ENCODE measurements at regions not wholly inside any gene's neighbourhood (a gene's known extent, or its start where the extent isn't known, plus 50 kb on each side); places are given as distances from the start of the nearest gene placed in this dataset.

GRCh38 chr5:133773247-133774202 is 161.2 kb upstream of the FSTL4 start:
- H2AFZ ChIP-seq (ENCODE audit: low read length, unreplicated experiment) = no peak overlapping the region
- H3K4me1 ChIP-seq (ENCODE audit: control insufficient read depth, insufficient read depth, low read length, unreplicated experiment) = no peaks in the 10 kb centered on the region

GRCh38 chr5:133769842-133770241 is 157.5 kb upstream of the FSTL4 start:
- Histone ChIP-seq H3K4me1 (ENCODE audit: control insufficient read depth, insufficient read depth, low read length, unreplicated experiment) (no peaks in the 10 kb centered on the region), H3K79me2 (ENCODE audit: control insufficient read depth, insufficient read depth, low read length, unreplicated experiment) (no peaks in the 10 kb centered on the region)

More at GRCh38 chr5:133773247-133774202, 161.2 kb upstream of the FSTL4 start:
- Histone ChIP-seq H3K27me3 (ENCODE audit: insufficient read depth, low read length) (peaks cover 43% of the 10 kb centered on the region), H3K36me3 (ENCODE audit: insufficient read depth, low read length) (no peaks in the 10 kb centered on the region), H3K27ac (ENCODE audit: low read depth, low read length) (no peak overlapping the region), H3K79me2 (ENCODE audit: control insufficient read depth, insufficient read depth, low read length, unreplicated experiment) (no peaks in the 10 kb centered on the region), H3K4me3 (ENCODE audit: low read depth, low read length) (no peak overlapping the region)

GRCh38 chr5:133763744-133764143 is 151.4 kb upstream of the FSTL4 start:
- Histone ChIP-seq H3K27ac (ENCODE audit: low read depth, low read length) (no peak overlapping the region), H3K4me1 (ENCODE audit: control insufficient read depth, insufficient read depth, low read length, unreplicated experiment) (no peaks in the 10 kb centered on the region), H3K36me3 (ENCODE audit: insufficient read depth, low read length) (no peaks in the 10 kb centered on the region), H3K4me3 (ENCODE audit: low read depth, low read length) (no peak overlapping the region), H3K27me3 (ENCODE audit: insufficient read depth, low read length) (peaks cover 37% of the 10 kb centered on the region), H3K79me2 (ENCODE audit: control insufficient read depth, insufficient read depth, low read length, unreplicated experiment) (no peaks in the 10 kb centered on the region), H2AFZ (ENCODE audit: low read length, unreplicated experiment) (no peak overlapping the region)

More at GRCh38 chr5:133769842-133770241, 157.5 kb upstream of the FSTL4 start:
- no peaks in the 10 kb centered on the region for H3K36me3 ChIP-seq (ENCODE audit: insufficient read depth, low read length)
- peaks cover 29% of the 10 kb centered on the region for H3K27me3 ChIP-seq (ENCODE audit: insufficient read depth, low read length)
- no peak overlapping the region for H2AFZ ChIP-seq (ENCODE audit: low read length, unreplicated experiment)
- H3K27ac ChIP-seq (ENCODE audit: low read depth, low read length) = no peak overlapping the region
- H3K4me3 ChIP-seq (ENCODE audit: low read depth, low read length) = no peak overlapping the region

GRCh38 chr5:133761632-133762031 is 149.3 kb upstream of the FSTL4 start:
- H3K4me1 ChIP-seq (ENCODE audit: control insufficient read depth, insufficient read depth, low read length, unreplicated experiment) = no peaks in the 10 kb centered on the region
- peaks cover 57% of the 10 kb centered on the region for H3K27me3 ChIP-seq (ENCODE audit: insufficient read depth, low read length)
- no peaks in the 10 kb centered on the region for H3K36me3 ChIP-seq (ENCODE audit: insufficient read depth, low read length)
- H3K79me2 ChIP-seq (ENCODE audit: control insufficient read depth, insufficient read depth, low read length, unreplicated experiment) = no peaks in the 10 kb centered on the region
- no peak overlapping the region for H2AFZ ChIP-seq (ENCODE audit: low read length, unreplicated experiment)
- no peak overlapping the region for H3K27ac ChIP-seq (ENCODE audit: low read depth, low read length)
- no peak overlapping the region for H3K4me3 ChIP-seq (ENCODE audit: low read depth, low read length)

- Histone ChIP-seq H3K4me1 (ENCODE audit: control insufficient read depth, insufficient read depth, low read length, unreplicated experiment) (no peaks in the 10 kb centered on the region), H3K36me3 (ENCODE audit: insufficient read depth, low read length) (no peaks in the 10 kb centered on the region), H3K79me2 (ENCODE audit: control insufficient read depth, insufficient read depth, low read length, unreplicated experiment) (no peaks in the 10 kb centered on the region), H2AFZ (ENCODE audit: low read length, unreplicated experiment) (no peak overlapping the region), H3K27ac (ENCODE audit: low read depth, low read length) (no peak overlapping the region), H3K27me3 (ENCODE audit: insufficient read depth, low read length) (peaks cover 67% of the 10 kb centered on the region), H3K4me3 (ENCODE audit: low read depth, low read length) (no peak overlapping the region)
Observed at GRCh38 chr5:133760532-133760931, 148.2 kb upstream of the FSTL4 start.

- Histone ChIP-seq H3K27me3 (ENCODE audit: insufficient read depth, low read length) (peaks cover 60% of the 10 kb centered on the region), H3K4me1 (ENCODE audit: control insufficient read depth, insufficient read depth, low read length, unreplicated experiment) (no peaks in the 10 kb centered on the region), H3K4me3 (ENCODE audit: low read depth, low read length) (no peak overlapping the region), H2AFZ (ENCODE audit: low read length, unreplicated experiment) (no peak overlapping the region), H3K79me2 (ENCODE audit: control insufficient read depth, insufficient read depth, low read length, unreplicated experiment) (no peaks in the 10 kb centered on the region), H3K27ac (ENCODE audit: low read depth, low read length) (no peak overlapping the region), H3K36me3 (ENCODE audit: insufficient read depth, low read length) (no peaks in the 10 kb centered on the region)
Observed at GRCh38 chr5:133758641-133759040, 146.3 kb upstream of the FSTL4 start.

- Histone ChIP-seq H3K27me3 (ENCODE audit: insufficient read depth, low read length) (peaks cover 49% of the 10 kb centered on the region), H3K36me3 (ENCODE audit: insufficient read depth, low read length) (no peaks in the 10 kb centered on the region), H2AFZ (ENCODE audit: low read length, unreplicated experiment) (no peak overlapping the region), H3K27ac (ENCODE audit: low read depth, low read length) (no peak overlapping the region), H3K4me3 (ENCODE audit: low read depth, low read length) (no peak overlapping the region), H3K4me1 (ENCODE audit: control insufficient read depth, insufficient read depth, low read length, unreplicated experiment) (no peaks in the 10 kb centered on the region), H3K79me2 (ENCODE audit: control insufficient read depth, insufficient read depth, low read length, unreplicated experiment) (no peaks in the 10 kb centered on the region)
Observed at GRCh38 chr5:133757396-133757945, 145.1 kb upstream of the FSTL4 start.

GRCh38 chr5:133756756-133757155 is 144.4 kb upstream of the FSTL4 start:
- H3K36me3 ChIP-seq (ENCODE audit: insufficient read depth, low read length) = no peaks in the 10 kb centered on the region
- H3K27me3 ChIP-seq (ENCODE audit: insufficient read depth, low read length) = peaks cover 48% of the 10 kb centered on the region
- no peaks in the 10 kb centered on the region for H3K79me2 ChIP-seq (ENCODE audit: control insufficient read depth, insufficient read depth, low read length, unreplicated experiment)
- no peak overlapping the region for H3K27ac ChIP-seq (ENCODE audit: low read depth, low read length)
- H3K4me3 ChIP-seq (ENCODE audit: low read depth, low read length) = no peak overlapping the region
- no peak overlapping the region for H2AFZ ChIP-seq (ENCODE audit: low read length, unreplicated experiment)
- H3K4me1 ChIP-seq (ENCODE audit: control insufficient read depth, insufficient read depth, low read length, unreplicated experiment) = no peaks in the 10 kb centered on the region

- H3K4me1 ChIP-seq (ENCODE audit: control insufficient read depth, insufficient read depth, low read length, unreplicated experiment) = no peaks in the 10 kb centered on the region
Observed at GRCh38 chr5:133756036-133756435, 143.7 kb upstream of the FSTL4 start.

GRCh38 chr5:133754575-133755169 is 142.3 kb upstream of the FSTL4 start:
- H3K4me1 ChIP-seq (ENCODE audit: control insufficient read depth, insufficient read depth, low read length, unreplicated experiment) = no peaks in the 10 kb centered on the region
- peaks cover 40% of the 10 kb centered on the region for H3K27me3 ChIP-seq (ENCODE audit: insufficient read depth, low read length)
- H3K27ac ChIP-seq (ENCODE audit: low read depth, low read length) = no peak overlapping the region
- H3K79me2 ChIP-seq (ENCODE audit: control insufficient read depth, insufficient read depth, low read length, unreplicated experiment) = no peaks in the 10 kb centered on the region
- H3K4me3 ChIP-seq (ENCODE audit: low read depth, low read length) = no peak overlapping the region
- no peak overlapping the region for H2AFZ ChIP-seq (ENCODE audit: low read length, unreplicated experiment)
- no peaks in the 10 kb centered on the region for H3K36me3 ChIP-seq (ENCODE audit: insufficient read depth, low read length)

More at GRCh38 chr5:133756036-133756435, 143.7 kb upstream of the FSTL4 start:
- no peak overlapping the region for H3K27ac ChIP-seq (ENCODE audit: low read depth, low read length)
- peaks cover 48% of the 10 kb centered on the region for H3K27me3 ChIP-seq (ENCODE audit: insufficient read depth, low read length)
- H2AFZ ChIP-seq (ENCODE audit: low read length, unreplicated experiment) = no peak overlapping the region
- H3K36me3 ChIP-seq (ENCODE audit: insufficient read depth, low read length) = no peaks in the 10 kb centered on the region
- no peaks in the 10 kb centered on the region for H3K79me2 ChIP-seq (ENCODE audit: control insufficient read depth, insufficient read depth, low read length, unreplicated experiment)
- H3K4me3 ChIP-seq (ENCODE audit: low read depth, low read length) = no peak overlapping the region

Data from ACC112 (cell line).